IPS DF 4.7 (cell line): ENCODE measurements at regions not wholly inside any gene's neighbourhood (a gene's known extent, or its start where the extent isn't known, plus 50 kb on each side); places are given as distances from the start of the nearest gene placed in this dataset.
"Not testable (repeated sequence)": the region's sequence is repeated elsewhere in the genome, so short reads cannot be mapped to it uniquely, and the experiment has no call there.

ENCODE experiments used
- DNase-seq: peaks from one replicate; pipeline ENCODE4 v3.0.0-alpha.2; 2013; ENCODE audit warnings: low spot score; ENCODE audit errors: extremely low read depth

GRCh38 chr10:36007369-36007768 lies 365.3 kb upstream of the FZD8 start:
- no peak for DNase-seq

GRCh38 chr10:36003688-36004087 lies 361.6 kb upstream of the FZD8 start:
- no peak for DNase-seq

GRCh38 chr10:36003031-36003600 lies 361.0 kb upstream of the FZD8 start:
- no peak for DNase-seq

GRCh38 chr10:36002445-36002844 lies 360.3 kb upstream of the FZD8 start:
- DNase-seq: no peak

- not testable (repeated sequence) for DNase-seq
Observed at GRCh38 chr10:36000754-36001153, 358.7 kb upstream of the FZD8 start.

- no peak for DNase-seq
Observed at GRCh38 chr10:35998026-35998425, 355.9 kb upstream of the FZD8 start.

GRCh38 chr10:35995485-35995884 lies 353.4 kb upstream of the FZD8 start:
- no peak for DNase-seq

GRCh38 chr10:35993591-35994515 lies 351.8 kb upstream of the FZD8 start:
- no peak for DNase-seq

- DNase-seq: no peak
Observed at GRCh38 chr10:35992107-35992506, 350.0 kb upstream of the FZD8 start.

GRCh38 chr10:35986756-35987502 lies 344.8 kb upstream of the FZD8 start:
- no peak for DNase-seq

- DNase-seq: no peak
Observed at GRCh38 chr10:35979116-35979515, 337.0 kb upstream of the FZD8 start.

GRCh38 chr10:35973912-35974591 lies 332.0 kb upstream of the FZD8 start:
- peak; percentile 25 for DNase-seq

GRCh38 chr10:35972275-35972674 lies 330.2 kb upstream of the FZD8 start:
- DNase-seq: no peak

- DNase-seq: no peak
Observed at GRCh38 chr10:35971397-35971796, 329.3 kb upstream of the FZD8 start.

- no peak for DNase-seq
Observed at GRCh38 chr10:35963685-35964084, 321.6 kb upstream of the FZD8 start.

- DNase-seq: no peak
Observed at GRCh38 chr10:35961501-35961900, 319.4 kb upstream of the FZD8 start.

- no peak for DNase-seq
Observed at GRCh38 chr10:35959252-35959651, 317.2 kb upstream of the FZD8 start.

GRCh38 chr10:35958609-35959008 lies 316.5 kb upstream of the FZD8 start:
- DNase-seq: not testable (repeated sequence)

- no peak for DNase-seq
Observed at GRCh38 chr10:35950701-35951100, 308.6 kb upstream of the FZD8 start.

GRCh38 chr10:35950226-35950625 lies 308.1 kb upstream of the FZD8 start:
- no peak for DNase-seq

GRCh38 chr10:35949811-35950211 lies 307.7 kb upstream of the FZD8 start:
- DNase-seq: no peak

- no peak for DNase-seq
Observed at GRCh38 chr10:35946556-35946955, 304.5 kb upstream of the FZD8 start.
